AG04450 (cell line): ENCODE measurements at regions not wholly inside any gene's neighbourhood (a gene's known extent, or its start where the extent isn't known, plus 50 kb on each side); places are given as distances from the start of the nearest gene placed in this dataset.

Experiments
- CTCF ChIA-PET: fragments of 300-600, 350-600 bp; formaldehyde crosslinking; extraction: SDS; loops from one replicate; lab custom pipeline; 2022; ENCODE audit warnings: antibody characterized with exemption, inconsistent platforms; lab: Charles Lee
- POLR2A ChIA-PET: fragments of 350-600 bp; formaldehyde crosslinking; extraction: SDS; loops from one replicate; lab custom pipeline; 2021; ENCODE audit warnings: antibody characterized with exemption, inconsistent platforms; lab: Yijun Ruan, JAX
- DNase-seq: peaks from one replicate; pipeline ENCODE4 v3.0.0-alpha.2; 2011; ENCODE audit warnings: low read depth, low spot score
- H3K27ac ChIP-seq: one replicate; pipeline ENCODE4 v1.5.1; 2012; ENCODE audit warnings: low read depth, low read length, control low read depth
- H3K27me3 ChIP-seq: one replicate; pipeline ENCODE4 v1.6.0; 2012; ENCODE audit warnings: low read length; ENCODE audit not compliant: control insufficient read depth, insufficient read depth
- H3K4me3 ChIP-seq: 2 replicates; pipeline ENCODE4 v1.5.1; 2011; ENCODE audit warnings: mild to moderate bottlenecking, low read depth, low read length, control low read depth
- H3K9me3 ChIP-seq: 2 replicates; pipeline ENCODE4 v1.5.1; 2012; ENCODE audit warnings: low read length; ENCODE audit not compliant: control insufficient read depth, insufficient read depth
- CTCF ChIP-seq: IDR thresholded peaks from 2 replicates; pipeline ENCODE4 v1.5.1; 2011; ENCODE audit warnings: low read depth, low read length, control low read depth, inconsistent platforms

GRCh38 chr2:65868177-65868576 is 435.8 kb upstream of the SPRED2 start:
- no peak overlapping the region for H3K27ac ChIP-seq
- no peak for DNase-seq
- TF ChIP-seq CTCF = no peak
- H3K27me3 ChIP-seq = no peaks in the 10 kb centered on the region
- H3K4me3 ChIP-seq = no peak overlapping the region
- CTCF ChIA-PET = no interaction called here
- no peaks in the 10 kb centered on the region for H3K9me3 ChIP-seq
- POLR2A ChIA-PET = no interaction called here

GRCh38 chr2:65867446-65867845 is 435.0 kb upstream of the SPRED2 start:
- Histone ChIP-seq H3K4me3 (no peak overlapping the region), H3K9me3 (no peaks in the 10 kb centered on the region), H3K27ac (no peak overlapping the region), H3K27me3 (no peaks in the 10 kb centered on the region)
- CTCF ChIA-PET = no interaction called here
- DNase-seq = no peak
- POLR2A ChIA-PET = no interaction called here
- TF ChIP-seq CTCF = no peak

GRCh38 chr2:65866148-65866547 is 433.7 kb upstream of the SPRED2 start:
- TF ChIP-seq CTCF = no peak
- Histone ChIP-seq H3K27ac (no peak overlapping the region), H3K27me3 (no peaks in the 10 kb centered on the region), H3K4me3 (no peak overlapping the region), H3K9me3 (no peaks in the 10 kb centered on the region)
- no peak for DNase-seq
- POLR2A ChIA-PET = no interaction called here
- CTCF ChIA-PET = no interaction called here

GRCh38 chr2:65864619-65865018 is 432.2 kb upstream of the SPRED2 start:
- ChIA-PET POLR2A (no interaction called here), CTCF (interaction anchor here (0.7 to 1.3 kb wide), 2 partner anchors 39 to 63 kb away, joined by 3 read pairs; no protein-coding TSS in a partner anchor)
- no peak for DNase-seq
- TF ChIP-seq CTCF = no peak
- Histone ChIP-seq H3K4me3 (no peak overlapping the region), H3K27ac (no peak overlapping the region), H3K9me3 (no peaks in the 10 kb centered on the region), H3K27me3 (no peaks in the 10 kb centered on the region)

- no peak overlapping the region for H3K27ac ChIP-seq
- TF ChIP-seq CTCF = no peak
- H3K27me3 ChIP-seq = no peaks in the 10 kb centered on the region
- POLR2A ChIA-PET = no interaction called here
- no peak for DNase-seq
- CTCF ChIA-PET = no interaction called here
- H3K9me3 ChIP-seq = no peaks in the 10 kb centered on the region
- H3K4me3 ChIP-seq = no peak overlapping the region
These were observed 431.3 kb upstream of the SPRED2 start for GRCh38 chr2:65863713-65864112.
